SK-N-SH (cell line): ENCODE measurements at regions not wholly inside any gene's neighbourhood (a gene's known extent, or its start where the extent isn't known, plus 50 kb on each side); places are given as distances from the start of the nearest gene placed in this dataset.

Experiments used
- CTCF ChIP-seq: fragments of 200-600 bp; sonication (generic); IDR thresholded peaks from 2 replicates; pipeline ENCODE4 v1.6.1; 2017; ENCODE audit warnings: antibody characterized with exemption, mild to moderate bottlenecking, moderate library complexity
- EP300 ChIP-seq, 2 experiments: IDR thresholded peaks; 2 replicates each; pipeline versions ENCODE4 v1.4.0 to v1.6.1; 2012; ENCODE audit warnings: borderline replicate concordance in 1 of 2, low read depth in 1 of 2, low read length in 1 of 2
- FOXM1 ChIP-seq: IDR thresholded peaks from 2 replicates; pipeline ENCODE4 v1.4.0; 2012; ENCODE audit warnings: low read depth, mild to moderate bottlenecking
- IRF3 ChIP-seq: fragments of 150-350 bp; IDR thresholded peaks from 2 replicates; pipeline ENCODE4 v1.6.1; 2016; ENCODE audit warnings: mild to moderate bottlenecking, low read depth, low read length
- JUND ChIP-seq: IDR thresholded peaks from 2 replicates; pipeline ENCODE4 v1.4.0; 2012
- MAX ChIP-seq: IDR thresholded peaks from 2 replicates; pipeline ENCODE4 v1.4.0; 2012; ENCODE audit warnings: low read depth
- MXI1 ChIP-seq: IDR thresholded peaks from 2 replicates; pipeline ENCODE4 v1.6.1; 2012; ENCODE audit warnings: mild to moderate bottlenecking, low read depth, low read length, improper control_type of control experiment
- POLR2AphosphoS5 ChIP-seq: IDR thresholded peaks from 2 replicates; pipeline ENCODE4 v1.6.1; 2012; ENCODE audit warnings: low read depth, low read length
- RXRA ChIP-seq: IDR thresholded peaks from 2 replicates; pipeline ENCODE4 v1.4.0; 2012; ENCODE audit warnings: low read depth, mild to moderate bottlenecking, borderline replicate concordance
- YY1 ChIP-seq: IDR thresholded peaks from 2 replicates; pipeline ENCODE4 v1.4.0; 2012; ENCODE audit warnings: low read depth, mild to moderate bottlenecking

- TF ChIP-seq CTCF, result no peak
- TF ChIP-seq JUND, result no peak
- TF ChIP-seq IRF3, result no peak
- no peak for TF ChIP-seq FOXM1
- no peak for TF ChIP-seq RXRA
- TF ChIP-seq YY1, result no peak
- TF ChIP-seq MXI1, result no peak
- TF ChIP-seq POLR2AphosphoS5, result no peak
- no peak for TF ChIP-seq MAX
- TF ChIP-seq EP300 (IDR thresholded peaks at IDR 0.05; ENCODE audit: borderline replicate concordance in 1 of 2, low read depth in 1 of 2, low read length in 1 of 2), result no peak
These were observed 174.2 kb downstream of the BCL11A start for GRCh38 chr2:60379216-60379615.
